ENCODE measurements at regions not wholly inside any gene's neighbourhood (a gene's known extent, or its start where the extent isn't known, plus 50 kb on each side); places are given as distances from the start of the nearest gene placed in this dataset.

DNA sequence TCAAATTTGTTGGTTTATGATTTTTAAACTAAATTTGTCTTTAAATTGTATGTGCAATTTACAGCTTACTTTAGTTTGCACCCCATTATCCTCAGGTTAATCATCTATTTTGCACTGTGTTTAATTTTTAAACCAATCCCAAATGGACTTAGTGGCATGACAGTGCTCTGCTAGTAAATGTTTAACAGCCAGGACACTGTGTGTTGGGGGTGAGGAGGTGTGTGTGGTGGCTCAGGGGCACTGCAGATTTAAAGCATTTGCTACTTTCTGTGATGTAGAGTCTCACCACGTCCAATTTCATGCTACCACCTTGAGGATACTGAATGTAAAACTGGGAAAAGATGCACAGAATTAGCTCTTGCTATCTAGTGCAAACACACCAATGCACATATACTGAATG, 225.7 kb downstream of the HAO1 start (continued):
- no peak for TF ChIP-seq SOX13 (IDR thresholded peaks at IDR 0.05)
- TF ChIP-seq SOX13 (CRISPR knock-in tag; conservative IDR thresholded peaks at IDR 0.05 in 1 of 2, IDR thresholded peaks at IDR 0.05 in 1 of 2) = peak in 1 of 2 experiments; percentile 30; a peak in 1 of 4 replicates
- TF ChIP-seq, protein P1, sequence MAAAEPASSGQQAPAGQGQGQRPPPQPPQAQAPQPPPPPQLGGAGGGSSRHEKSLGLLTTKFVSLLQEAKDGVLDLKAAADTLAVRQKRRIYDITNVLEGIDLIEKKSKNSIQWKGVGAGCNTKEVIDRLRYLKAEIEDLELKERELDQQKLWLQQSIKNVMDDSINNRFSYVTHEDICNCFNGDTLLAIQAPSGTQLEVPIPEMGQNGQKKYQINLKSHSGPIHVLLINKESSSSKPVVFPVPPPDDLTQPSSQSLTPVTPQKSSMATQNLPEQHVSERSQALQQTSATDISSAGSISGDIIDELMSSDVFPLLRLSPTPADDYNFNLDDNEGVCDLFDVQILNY (CRISPR knock-in tag; conservative IDR thresholded peaks at IDR 0.05) = no peak
- TF ChIP-seq, protein P2, sequence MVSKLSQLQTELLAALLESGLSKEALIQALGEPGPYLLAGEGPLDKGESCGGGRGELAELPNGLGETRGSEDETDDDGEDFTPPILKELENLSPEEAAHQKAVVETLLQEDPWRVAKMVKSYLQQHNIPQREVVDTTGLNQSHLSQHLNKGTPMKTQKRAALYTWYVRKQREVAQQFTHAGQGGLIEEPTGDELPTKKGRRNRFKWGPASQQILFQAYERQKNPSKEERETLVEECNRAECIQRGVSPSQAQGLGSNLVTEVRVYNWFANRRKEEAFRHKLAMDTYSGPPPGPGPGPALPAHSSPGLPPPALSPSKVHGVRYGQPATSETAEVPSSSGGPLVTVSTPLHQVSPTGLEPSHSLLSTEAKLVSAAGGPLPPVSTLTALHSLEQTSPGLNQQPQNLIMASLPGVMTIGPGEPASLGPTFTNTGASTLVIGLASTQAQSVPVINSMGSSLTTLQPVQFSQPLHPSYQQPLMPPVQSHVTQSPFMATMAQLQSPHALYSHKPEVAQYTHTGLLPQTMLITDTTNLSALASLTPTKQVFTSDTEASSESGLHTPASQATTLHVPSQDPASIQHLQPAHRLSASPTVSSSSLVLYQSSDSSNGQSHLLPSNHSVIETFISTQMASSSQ (IDR thresholded peaks at IDR 0.05; ENCODE audit: low read depth) = peak; percentile 99
- TF ChIP-seq, protein P2 (CRISPR knock-in tag; IDR thresholded peaks at IDR 0.05; ENCODE audit: borderline replicate concordance) = peak; percentile 98
- TF ChIP-seq, protein P3, sequence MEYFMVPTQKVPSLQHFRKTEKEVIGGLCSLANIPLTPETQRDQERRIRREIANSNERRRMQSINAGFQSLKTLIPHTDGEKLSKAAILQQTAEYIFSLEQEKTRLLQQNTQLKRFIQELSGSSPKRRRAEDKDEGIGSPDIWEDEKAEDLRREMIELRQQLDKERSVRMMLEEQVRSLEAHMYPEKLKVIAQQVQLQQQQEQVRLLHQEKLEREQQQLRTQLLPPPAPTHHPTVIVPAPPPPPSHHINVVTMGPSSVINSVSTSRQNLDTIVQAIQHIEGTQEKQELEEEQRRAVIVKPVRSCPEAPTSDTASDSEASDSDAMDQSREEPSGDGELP (IDR thresholded peaks at IDR 0.05; ENCODE audit: borderline replicate concordance, low read depth) = no peak
- no peak for TF ChIP-seq JARID2 (CRISPR knock-in tag; IDR thresholded peaks at IDR 0.05; ENCODE audit: insufficient replicate concordance)
- TF ChIP-seq MAZ (IDR thresholded peaks at IDR 0.05; ENCODE audit: borderline replicate concordance, low read depth, low read length) = no peak
- TF ChIP-seq MAZ (CRISPR knock-in tag; IDR thresholded peaks at IDR 0.05; ENCODE audit: low read depth) = no peak
- TF ChIP-seq, protein P4, sequence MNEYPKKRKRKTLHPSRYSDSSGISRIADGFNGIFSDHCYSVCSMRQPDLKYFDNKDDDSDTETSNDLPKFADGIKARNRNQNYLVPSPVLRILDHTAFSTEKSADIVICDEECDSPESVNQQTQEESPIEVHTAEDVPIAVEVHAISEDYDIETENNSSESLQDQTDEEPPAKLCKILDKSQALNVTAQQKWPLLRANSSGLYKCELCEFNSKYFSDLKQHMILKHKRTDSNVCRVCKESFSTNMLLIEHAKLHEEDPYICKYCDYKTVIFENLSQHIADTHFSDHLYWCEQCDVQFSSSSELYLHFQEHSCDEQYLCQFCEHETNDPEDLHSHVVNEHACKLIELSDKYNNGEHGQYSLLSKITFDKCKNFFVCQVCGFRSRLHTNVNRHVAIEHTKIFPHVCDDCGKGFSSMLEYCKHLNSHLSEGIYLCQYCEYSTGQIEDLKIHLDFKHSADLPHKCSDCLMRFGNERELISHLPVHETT (CRISPR knock-in tag; conservative IDR thresholded peaks at IDR 0.05) = no peak
- TF ChIP-seq, protein P5, sequence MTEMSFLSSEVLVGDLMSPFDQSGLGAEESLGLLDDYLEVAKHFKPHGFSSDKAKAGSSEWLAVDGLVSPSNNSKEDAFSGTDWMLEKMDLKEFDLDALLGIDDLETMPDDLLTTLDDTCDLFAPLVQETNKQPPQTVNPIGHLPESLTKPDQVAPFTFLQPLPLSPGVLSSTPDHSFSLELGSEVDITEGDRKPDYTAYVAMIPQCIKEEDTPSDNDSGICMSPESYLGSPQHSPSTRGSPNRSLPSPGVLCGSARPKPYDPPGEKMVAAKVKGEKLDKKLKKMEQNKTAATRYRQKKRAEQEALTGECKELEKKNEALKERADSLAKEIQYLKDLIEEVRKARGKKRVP (CRISPR knock-in tag; IDR thresholded peaks at IDR 0.05) = no peak
- no peak for TF ChIP-seq SNRNP70 (IDR thresholded peaks at IDR 0.05; ENCODE audit: low read depth, low read length)
- TF ChIP-seq, protein P6, sequence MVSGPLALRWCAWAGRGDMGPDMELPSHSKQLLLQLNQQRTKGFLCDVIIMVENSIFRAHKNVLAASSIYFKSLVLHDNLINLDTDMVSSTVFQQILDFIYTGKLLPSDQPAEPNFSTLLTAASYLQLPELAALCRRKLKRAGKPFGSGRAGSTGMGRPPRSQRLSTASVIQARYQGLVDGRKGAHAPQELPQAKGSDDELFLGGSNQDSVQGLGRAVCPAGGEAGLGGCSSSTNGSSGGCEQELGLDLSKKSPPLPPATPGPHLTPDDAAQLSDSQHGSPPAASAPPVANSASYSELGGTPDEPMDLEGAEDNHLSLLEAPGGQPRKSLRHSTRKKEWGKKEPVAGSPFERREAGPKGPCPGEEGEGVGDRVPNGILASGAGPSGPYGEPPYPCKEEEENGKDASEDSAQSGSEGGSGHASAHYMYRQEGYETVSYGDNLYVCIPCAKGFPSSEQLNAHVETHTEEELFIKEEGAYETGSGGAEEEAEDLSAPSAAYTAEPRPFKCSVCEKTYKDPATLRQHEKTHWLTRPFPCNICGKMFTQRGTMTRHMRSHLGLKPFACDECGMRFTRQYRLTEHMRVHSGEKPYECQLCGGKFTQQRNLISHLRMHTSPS (CRISPR knock-in tag; IDR thresholded peaks at IDR 0.05; ENCODE audit: low read depth) = no peak
- TF ChIP-seq FLYWCH1 (CRISPR knock-in tag; IDR thresholded peaks at IDR 0.05) = no peak
- TF ChIP-seq REPIN1 (CRISPR knock-in tag; IDR thresholded peaks at IDR 0.05; ENCODE audit: borderline replicate concordance, low read depth) = no peak
- TF ChIP-seq, protein P7, sequence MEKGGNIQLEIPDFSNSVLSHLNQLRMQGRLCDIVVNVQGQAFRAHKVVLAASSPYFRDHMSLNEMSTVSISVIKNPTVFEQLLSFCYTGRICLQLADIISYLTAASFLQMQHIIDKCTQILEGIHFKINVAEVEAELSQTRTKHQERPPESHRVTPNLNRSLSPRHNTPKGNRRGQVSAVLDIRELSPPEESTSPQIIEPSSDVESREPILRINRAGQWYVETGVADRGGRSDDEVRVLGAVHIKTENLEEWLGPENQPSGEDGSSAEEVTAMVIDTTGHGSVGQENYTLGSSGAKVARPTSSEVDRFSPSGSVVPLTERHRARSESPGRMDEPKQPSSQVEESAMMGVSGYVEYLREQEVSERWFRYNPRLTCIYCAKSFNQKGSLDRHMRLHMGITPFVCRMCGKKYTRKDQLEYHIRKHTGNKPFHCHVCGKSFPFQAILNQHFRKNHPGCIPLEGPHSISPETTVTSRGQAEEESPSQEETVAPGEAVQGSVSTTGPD (CRISPR knock-in tag; IDR thresholded peaks at IDR 0.05) = no peak
- TF ChIP-seq ZNF546 (CRISPR knock-in tag; conservative IDR thresholded peaks at IDR 0.05) = no peak
- no peak for TF ChIP-seq ZNF816 (CRISPR knock-in tag; IDR thresholded peaks at IDR 0.05; ENCODE audit: borderline replicate concordance)
